Psoas muscle (tissue), 7 donors: ENCODE measurements at regions not wholly inside any gene's neighbourhood (a gene's known extent, or its start where the extent isn't known, plus 50 kb on each side); places are given as distances from the start of the nearest gene placed in this dataset.

Source experiments
- ATAC-seq, 4 donors: fragments of 200-7000 bp; cut with Tn5 transposase; one replicate each; pipeline ENCODE4 v1.9.1; 2020; ENCODE audit warnings: moderate library complexity in 3 of 4, mild to moderate bottlenecking in 2 of 4
- DNase-seq, 2 donors: peaks; one replicate each; pipeline ENCODE4 v3.0.0-alpha.2; 2020
- H3K27ac ChIP-seq: fragments of 200-600 bp; one replicate; pipeline ENCODE4 v1.8.0; 2022
- H3K27me3 ChIP-seq, 3 donors: fragments of 200-600 bp in 1 of 3; one replicate each; pipeline versions ENCODE4 v1.6.1 to v1.8.0; 2013 to 2022; ENCODE audit warnings: low read length in 2 of 3, mild to moderate bottlenecking in 2 of 3, moderate library complexity in 1 of 3; ENCODE audit not compliant: insufficient read depth in 3 of 3
- H3K36me3 ChIP-seq, 2 donors: fragments of 200-600 bp in 1 of 2; one replicate each; pipeline versions ENCODE4 v1.6.1 to v1.8.0; 2013 to 2022; ENCODE audit warnings: low read depth in 1 of 2, mild to moderate bottlenecking in 1 of 2, moderate library complexity in 1 of 2; ENCODE audit not compliant: insufficient read depth in 1 of 2
- H3K4me1 ChIP-seq: fragments of 200-600 bp; one replicate; pipeline ENCODE4 v1.8.0; 2022
- H3K4me3 ChIP-seq: fragments of 200-600 bp; one replicate; pipeline ENCODE4 v1.8.0; 2022; ENCODE audit warnings: mild to moderate bottlenecking
- H3K9me3 ChIP-seq: fragments of 200-600 bp; one replicate; pipeline ENCODE4 v1.8.0; 2022
- CTCF ChIP-seq: fragments of 200-600 bp; IDR thresholded peaks from one replicate; pipeline ENCODE4 v1.8.0; 2022; ENCODE audit warnings: antibody characterized with exemption
- WGBS, 3 donors: extraction: QIAGEN DNeasy Blood & Tissue Kit; methylation state at CpG; one replicate each; pipeline versions ENCODE4 v1.1.6 to v1.1.7; 2013; 5-methylcytosine and 5-hydroxymethylcytosine counted together
- intact Hi-C, 2 donors: fragments of 100-400 bp; cut with DNase I; formaldehyde crosslinking; loops; one replicate each; pipeline versions ENCODE4 v1.11.0 to v1.14.2; 2022
- donor health status: healthy with polysubstance abuse.
- donor health status: DM: no; HTN: no; CAD: no; lungs with moderate emphysema.
- donor health status: Bipolar disorder and iron deficiency.
- donor health status: healthy.
- donor health status: DM: yes; HTN: yes; CAD: no.
- donor health status: DM: no; HTN: no; CAD: no.
- donor health status: DM: yes; HTN: yes; CAD: no.

- 64 to 71% (median 67%) methylated on average over 3 of the region's 3 CpGs for WGBS, 3 donors
- TF ChIP-seq CTCF = no peak
- H3K4me3 ChIP-seq = no peak overlapping the region
Observed at GRCh38 chr18:70634576-70635147, 345.8 kb downstream of the SOCS6 start.

GRCh38 chr18:70627182-70627802 is 338.4 kb downstream of the SOCS6 start:
- no peak overlapping the region for H3K4me3 ChIP-seq
- no peaks in the 10 kb centered on the region for H3K36me3 ChIP-seq
- intact Hi-C loops = no loop called here
- no peak overlapping the region for H3K27ac ChIP-seq
- TF ChIP-seq CTCF = no peak
- no peak for DNase-seq
- H3K4me1 ChIP-seq = no peaks in the 10 kb centered on the region
- H3K9me3 ChIP-seq = no peaks in the 10 kb centered on the region
- H3K27me3 ChIP-seq = peaks cover 0 to 2% (median 0%) of the 10 kb centered on the region in 3 donors
- ATAC-seq = no peak
- 77 to 82% (median 81%) methylated on average over 4 of the region's 4 CpGs for WGBS, 3 donors

More at GRCh38 chr18:70634576-70635147, 345.8 kb downstream of the SOCS6 start:
- Histone ChIP-seq H3K4me1 (no peaks in the 10 kb centered on the region), H3K9me3 (no peaks in the 10 kb centered on the region), H3K36me3 (no peaks in the 10 kb centered on the region), H3K27ac (no peak overlapping the region), H3K27me3 (no peaks in the 10 kb centered on the region)
- no peak for ATAC-seq
- intact Hi-C loops = no loop called here
- no peak for DNase-seq

GRCh38 chr18:70622622-70623419 is 334.0 kb downstream of the SOCS6 start:
- TF ChIP-seq CTCF = no peak
- no peaks in the 10 kb centered on the region for H3K9me3 ChIP-seq
- H3K36me3 ChIP-seq = no peaks in the 10 kb centered on the region
- no peak overlapping the region for H3K4me3 ChIP-seq
- DNase-seq = no peak
- ATAC-seq = no peak
- intact Hi-C loops = no loop called here
- H3K27ac ChIP-seq = no peak overlapping the region
- H3K4me1 ChIP-seq = no peaks in the 10 kb centered on the region
- WGBS, 3 donors = 78 to 81% (median 79%) methylated on average over 9 of the region's 9 CpGs
- H3K27me3 ChIP-seq = peaks cover 0 to 2% (median 0%) of the 10 kb centered on the region in 3 donors

- H3K4me1 ChIP-seq = no peaks in the 10 kb centered on the region
- H3K36me3 ChIP-seq = no peaks in the 10 kb centered on the region
- H3K27me3 ChIP-seq = peaks cover 0 to 2% (median 0%) of the 10 kb centered on the region in 3 donors
- no peak for ATAC-seq
- 30 to 35% (median 31%) methylated on average over 4 of the region's 4 CpGs for WGBS, 3 donors
- H3K4me3 ChIP-seq = no peak overlapping the region
- DNase-seq = no peak
- no peak overlapping the region for H3K27ac ChIP-seq
- no peak for TF ChIP-seq CTCF
- intact Hi-C loops = no loop called here
- no peaks in the 10 kb centered on the region for H3K9me3 ChIP-seq
Observed at GRCh38 chr18:70621710-70622109, 332.9 kb downstream of the SOCS6 start.
